H1 (cell line): ENCODE measurements at regions not wholly inside any gene's neighbourhood (a gene's known extent, or its start where the extent isn't known, plus 50 kb on each side); places are given as distances from the start of the nearest gene placed in this dataset.

Experiments
- BACH1 ChIP-seq: IDR thresholded peaks from 2 replicates; pipeline ENCODE4 v1.6.1; 2012; ENCODE audit warnings: low read length, improper control_type of control experiment
- BCL11A ChIP-seq, 2 experiments: IDR thresholded peaks; one replicate each; pipeline ENCODE4 v1.6.1; 2011; ENCODE audit warnings: low read depth in 2 of 2, low read length in 2 of 2, mild to moderate bottlenecking in 2 of 2
- CBX8 ChIP-seq: fragments of 300-800, 300-1000 bp; sonication (generic); IDR thresholded peaks from 2 replicates; pipeline ENCODE4 v1.7.1; 2016; ENCODE audit warnings: low read depth, low read length, borderline replicate concordance
- CHD2 ChIP-seq: IDR thresholded peaks from 2 replicates; pipeline ENCODE4 v1.6.1; 2012; ENCODE audit warnings: low read length, improper control_type of control experiment
- EGR1 ChIP-seq: IDR thresholded peaks from 2 replicates; pipeline ENCODE4 v1.6.1; 2011; ENCODE audit warnings: low read depth, low read length, borderline replicate concordance
- HDAC2 ChIP-seq, 2 experiments: fragments of 300-600 bp in 1 of 2; sonication (generic) in 1 of 2; IDR thresholded peaks; 2 replicates each; pipeline ENCODE4 v1.6.1; 2011 to 2012; ENCODE audit warnings: low read depth in 2 of 2, low read length in 2 of 2, mild to moderate bottlenecking in 2 of 2, moderate library complexity in 2 of 2, borderline replicate concordance in 1 of 2, inconsistent platforms in 1 of 2
- MAFK ChIP-seq: IDR thresholded peaks from 2 replicates; pipeline ENCODE4 v1.6.1; 2012; ENCODE audit warnings: low read depth, mild to moderate bottlenecking, improper control_type of control experiment, low read length
- PHF8 ChIP-seq: fragments of 200-600 bp; sonication (generic); conservative IDR thresholded peaks from 2 replicates; pipeline ENCODE4 v1.7.1; 2012; ENCODE audit warnings: low read depth, mild to moderate bottlenecking, inconsistent platforms, low read length, moderate library complexity
- TAF1 ChIP-seq: IDR thresholded peaks from 2 replicates; pipeline ENCODE4 v1.6.1; 2011; ENCODE audit warnings: mild to moderate bottlenecking, low read depth, low read length
- YY1 ChIP-seq: IDR thresholded peaks from 2 replicates; pipeline ENCODE4 v1.6.1; 2011; ENCODE audit warnings: low read depth, mild to moderate bottlenecking, low read length
- TF ChIP-seq, protein P1 (sequence below), 3 experiments: IDR thresholded peaks; 1 replicate in 2 of 3; 2 replicates in 1 of 3; pipeline versions ENCODE4 v1.5.1 to v1.6.1; 2011; ENCODE audit warnings: low read length in 3 of 3, mild to moderate bottlenecking in 3 of 3, inconsistent platforms in 2 of 3, low read depth in 1 of 3, moderate library complexity in 1 of 3; ENCODE audit not compliant: insufficient read depth in 1 of 3; ENCODE audit errors: control extremely low read depth in 1 of 3

DNA sequence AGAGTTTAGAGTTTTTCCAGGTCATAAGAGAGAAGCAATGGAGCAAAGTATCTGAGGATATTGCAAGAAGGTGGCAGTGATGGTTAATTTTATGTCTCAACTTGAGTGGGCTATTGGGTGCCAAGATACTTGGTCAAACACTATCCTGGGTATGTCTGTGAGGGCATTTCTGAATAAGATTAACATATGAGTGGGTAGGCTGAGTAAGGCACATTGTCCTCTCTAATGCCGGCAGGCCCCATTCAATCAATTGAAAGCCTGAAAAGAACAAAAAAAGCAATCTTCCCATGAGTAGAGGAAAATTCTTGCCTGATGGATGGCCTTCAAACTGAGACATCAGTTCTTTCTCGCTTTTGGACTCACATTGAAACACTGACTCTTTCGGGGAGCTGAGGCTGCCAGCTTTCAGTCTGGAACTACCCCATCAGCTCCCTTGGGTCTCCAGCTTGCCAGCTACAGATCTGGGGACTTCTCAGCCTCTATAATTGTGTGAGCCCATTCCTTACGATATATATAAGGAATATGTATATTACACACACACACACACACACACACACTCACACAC is 228.8 kb downstream of the BUD13 start:
- TF ChIP-seq BACH1 = no peak
- no peak for TF ChIP-seq CHD2
- TF ChIP-seq PHF8 = no peak
- no peak for TF ChIP-seq TAF1
- TF ChIP-seq MAFK = no peak
- no peak for TF ChIP-seq HDAC2 (IDR thresholded peaks at IDR 0.05; ENCODE audit: borderline replicate concordance in 1 of 2, low read depth in 2 of 2, low read length in 2 of 2)
- TF ChIP-seq, protein P1, sequence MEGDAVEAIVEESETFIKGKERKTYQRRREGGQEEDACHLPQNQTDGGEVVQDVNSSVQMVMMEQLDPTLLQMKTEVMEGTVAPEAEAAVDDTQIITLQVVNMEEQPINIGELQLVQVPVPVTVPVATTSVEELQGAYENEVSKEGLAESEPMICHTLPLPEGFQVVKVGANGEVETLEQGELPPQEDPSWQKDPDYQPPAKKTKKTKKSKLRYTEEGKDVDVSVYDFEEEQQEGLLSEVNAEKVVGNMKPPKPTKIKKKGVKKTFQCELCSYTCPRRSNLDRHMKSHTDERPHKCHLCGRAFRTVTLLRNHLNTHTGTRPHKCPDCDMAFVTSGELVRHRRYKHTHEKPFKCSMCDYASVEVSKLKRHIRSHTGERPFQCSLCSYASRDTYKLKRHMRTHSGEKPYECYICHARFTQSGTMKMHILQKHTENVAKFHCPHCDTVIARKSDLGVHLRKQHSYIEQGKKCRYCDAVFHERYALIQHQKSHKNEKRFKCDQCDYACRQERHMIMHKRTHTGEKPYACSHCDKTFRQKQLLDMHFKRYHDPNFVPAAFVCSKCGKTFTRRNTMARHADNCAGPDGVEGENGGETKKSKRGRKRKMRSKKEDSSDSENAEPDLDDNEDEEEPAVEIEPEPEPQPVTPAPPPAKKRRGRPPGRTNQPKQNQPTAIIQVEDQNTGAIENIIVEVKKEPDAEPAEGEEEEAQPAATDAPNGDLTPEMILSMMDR (IDR thresholded peaks at IDR 0.05; ENCODE audit: control extremely low read depth in 1 of 3, insufficient read depth in 1 of 3, low read depth in 1 of 3, low read length in 3 of 3) = no peak
- no peak for TF ChIP-seq CBX8
- TF ChIP-seq YY1 = no peak
- no peak for TF ChIP-seq BCL11A (IDR thresholded peaks at IDR 0.05; ENCODE audit: low read depth in 2 of 2, low read length in 2 of 2)
- TF ChIP-seq EGR1 = no peak
